HPDE6-E6E7 (cell line): ENCODE measurements at regions not wholly inside any gene's neighbourhood (a gene's known extent, or its start where the extent isn't known, plus 50 kb on each side); places are given as distances from the start of the nearest gene placed in this dataset.
A peak's percentile ranks its signal among the peaks of the same experiment; 100 is the strongest.

Source experiments
- DNase-seq: peaks from one replicate; pipeline ENCODE4 v3.0.0; 2011; ENCODE audit warnings: missing footprints; ENCODE audit errors: extremely low spot score

GRCh38 chr10:89887406-89887805 lies 186.0 kb downstream of the KIF20B start:
- DNase-seq, result no peak

DNA sequence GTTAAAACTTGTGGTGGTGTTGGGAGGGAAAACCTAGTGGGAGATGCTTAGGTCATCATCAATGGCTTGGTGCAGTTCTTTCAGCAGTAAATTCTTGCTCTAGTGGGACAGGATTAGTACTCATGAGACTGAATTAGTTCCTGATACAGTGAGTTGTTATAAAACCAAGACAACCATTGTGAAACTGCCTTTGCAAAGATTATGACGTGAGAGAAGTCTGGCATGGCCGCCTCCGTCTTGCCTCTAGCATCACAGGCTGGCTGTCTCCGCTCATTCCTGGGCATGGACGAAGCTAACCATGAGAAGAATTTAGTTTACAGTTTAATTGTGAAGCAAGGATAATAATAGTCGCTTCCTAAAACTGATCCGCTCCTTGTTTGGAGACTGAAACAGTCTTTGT lies 186.4 kb downstream of the KIF20B start:
- no peak for DNase-seq

GRCh38 chr10:89888321-89889070 lies 187.1 kb downstream of the KIF20B start:
- DNase-seq, result no peak

GRCh38 chr10:89889606-89890005 lies 188.2 kb downstream of the KIF20B start:
- no peak for DNase-seq

DNA sequence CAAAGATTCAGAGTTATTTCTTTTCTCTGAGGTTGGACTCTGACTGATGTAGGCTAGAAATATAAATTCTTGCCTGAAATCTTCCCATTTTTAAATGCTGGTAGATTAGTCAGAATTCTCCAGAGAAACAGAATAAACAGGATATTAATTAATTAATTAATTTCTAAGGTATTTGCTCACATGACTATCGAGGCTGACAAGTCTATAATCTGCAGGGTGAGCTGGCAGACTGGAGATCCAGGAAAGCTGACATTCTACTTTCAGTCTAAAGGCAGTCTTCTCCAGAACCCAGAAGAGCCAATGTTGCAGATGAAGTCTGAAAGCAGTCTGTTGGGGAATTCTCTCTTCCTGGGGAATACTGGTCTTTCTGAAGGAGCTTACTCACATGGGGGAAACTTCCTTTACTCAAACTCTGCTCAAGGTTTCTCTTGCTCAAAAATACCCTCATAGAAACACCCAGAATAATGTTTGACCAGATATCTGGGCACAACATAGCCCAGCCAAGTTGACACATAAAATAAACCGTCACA lies 189.7 kb downstream of the KIF20B start:
- no peak for DNase-seq

GRCh38 chr10:89894051-89894450 lies 192.7 kb downstream of the KIF20B start:
- DNase-seq, result no peak

DNA sequence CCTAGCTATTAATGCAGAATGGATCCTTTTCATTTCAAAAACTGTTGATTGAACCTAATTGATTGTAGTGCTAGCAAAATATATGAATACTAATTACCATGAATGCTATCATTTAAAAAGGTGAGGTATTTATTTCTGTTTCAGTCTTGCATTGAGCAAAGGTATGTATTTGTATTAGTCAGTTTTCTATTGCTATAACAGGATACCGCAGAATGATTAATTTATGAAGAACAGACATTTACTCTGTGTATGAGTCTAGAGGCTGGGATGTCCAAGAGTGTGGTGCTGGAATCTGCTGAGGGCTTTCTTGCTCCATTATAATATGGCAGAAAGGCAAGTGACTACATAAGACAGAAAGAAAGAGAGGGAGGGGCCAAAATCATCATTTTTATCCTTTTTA lies 199.2 kb downstream of the KIF20B start:
- no peak for DNase-seq

GRCh38 chr10:89901895-89902294 lies 200.5 kb downstream of the KIF20B start:
- DNase-seq, result no peak

DNA sequence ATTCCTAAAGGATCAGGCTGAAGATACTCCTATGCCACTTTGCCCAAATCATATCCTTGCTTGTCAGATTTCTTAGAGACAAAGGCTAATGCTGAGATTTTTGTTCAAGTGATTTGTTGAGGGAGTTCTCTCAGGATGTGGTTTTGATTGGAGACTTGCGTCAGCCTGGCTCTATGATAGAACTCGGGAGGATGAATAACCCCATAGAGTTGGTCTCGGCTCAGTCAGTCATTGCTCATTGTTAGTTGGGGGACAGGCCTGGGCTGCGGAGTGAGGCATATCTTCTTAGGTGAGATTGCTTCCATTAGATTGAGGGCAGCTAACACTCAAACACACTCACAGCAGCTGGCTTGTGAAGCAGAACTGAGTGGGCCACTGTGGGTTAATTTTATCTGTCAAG lies 203.4 kb downstream of the KIF20B start:
- DNase-seq, result no peak

DNA sequence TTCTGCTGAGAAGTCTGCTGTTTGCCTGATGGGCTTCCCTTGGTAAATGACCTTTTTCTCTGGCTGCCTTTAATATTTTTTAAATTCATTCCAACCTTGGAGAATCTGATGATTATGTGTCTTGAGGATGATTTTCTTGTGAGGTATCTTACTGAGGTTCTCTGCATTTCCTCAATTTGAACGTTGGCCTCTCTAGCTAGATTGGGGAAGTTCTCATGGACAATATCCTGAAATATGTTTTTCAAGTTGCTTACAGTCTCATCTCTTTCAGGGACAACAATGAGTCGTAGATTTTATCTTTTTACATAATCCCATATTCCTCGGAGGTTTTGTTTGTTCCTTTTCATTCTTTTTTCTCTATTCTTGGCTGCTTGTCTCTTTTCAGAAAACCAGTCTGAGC lies 208.4 kb downstream of the KIF20B start:
- DNase-seq, result no peak

GRCh38 chr10:89915021-89915420 lies 213.6 kb downstream of the KIF20B start:
- no peak for DNase-seq

DNA sequence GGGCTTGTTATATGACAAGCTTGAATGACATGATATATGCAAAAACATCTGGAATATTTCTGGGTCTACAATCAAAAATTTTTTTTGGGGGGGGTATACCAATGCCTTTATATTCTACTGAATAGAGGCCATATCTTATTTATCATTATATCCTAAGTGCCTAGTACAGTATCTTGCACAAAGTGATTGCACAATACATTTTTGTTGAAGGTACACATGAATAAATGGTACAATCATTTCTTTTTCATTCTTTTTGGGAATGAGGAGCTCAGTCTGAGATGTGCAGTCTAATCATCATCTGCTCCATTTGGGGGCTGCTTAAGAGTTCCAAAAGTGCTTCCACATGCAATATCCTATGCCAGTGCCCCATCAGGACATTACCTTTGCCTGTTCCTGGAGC lies 214.6 kb downstream of the KIF20B start:
- DNase-seq, result no peak

- DNase-seq, result no peak
Observed at GRCh38 chr10:89916468-89917215, 215.3 kb downstream of the KIF20B start.

DNA sequence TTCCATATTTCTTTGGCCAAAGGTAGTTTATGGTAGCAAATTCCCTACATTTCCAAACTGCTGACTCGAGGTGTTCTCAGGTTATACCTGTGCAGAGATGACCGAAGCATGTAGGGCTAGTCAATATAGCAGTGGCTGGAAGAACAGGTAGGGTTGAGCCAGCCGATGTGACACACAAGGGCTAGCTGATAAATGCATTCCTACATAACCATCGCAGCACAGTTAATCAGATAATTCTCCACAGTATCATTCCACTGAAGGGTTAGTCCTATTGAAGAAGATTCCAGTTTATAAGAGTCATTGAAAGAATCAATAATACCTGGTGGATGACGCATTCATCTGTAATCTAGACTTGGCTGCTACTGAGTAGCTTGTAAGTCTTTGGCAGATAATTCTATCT lies 220.0 kb downstream of the KIF20B start:
- peak; percentile 85 for DNase-seq

GRCh38 chr10:89923661-89924060 lies 222.3 kb downstream of the KIF20B start:
- DNase-seq, result no peak

- no peak for DNase-seq
Observed at GRCh38 chr10:89924261-89924660, 222.9 kb downstream of the KIF20B start.

- no peak for DNase-seq
Observed at GRCh38 chr10:89926736-89927135, 225.3 kb downstream of the KIF20B start.

- no peak for DNase-seq
Observed at GRCh38 chr10:89929282-89930026, 228.1 kb downstream of the KIF20B start.

- no peak for DNase-seq
Observed at GRCh38 chr10:89937494-89937893, 236.1 kb downstream of the KIF20B start.

- no peak for DNase-seq
Observed at GRCh38 chr10:89940076-89940475, 238.7 kb downstream of the KIF20B start.

DNA sequence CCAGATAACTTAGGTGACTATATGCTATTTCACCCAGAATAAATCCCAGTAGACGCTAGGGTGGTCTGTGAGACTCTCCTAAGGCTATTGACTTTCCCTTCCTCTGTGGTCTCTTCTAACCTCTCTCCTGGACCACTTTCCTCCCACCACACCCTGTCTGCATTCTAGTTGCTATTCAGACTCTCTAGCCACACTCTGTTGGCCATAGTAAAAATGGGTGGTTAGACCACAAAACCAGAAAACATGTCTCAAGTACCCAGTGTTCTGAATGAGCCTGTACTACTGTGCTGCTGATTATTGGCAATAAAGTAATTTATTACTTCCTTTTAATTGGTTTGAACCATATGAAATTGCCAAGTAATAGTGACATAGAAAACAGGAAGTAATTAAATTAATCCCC lies 240.8 kb downstream of the KIF20B start:
- DNase-seq, result no peak

DNA sequence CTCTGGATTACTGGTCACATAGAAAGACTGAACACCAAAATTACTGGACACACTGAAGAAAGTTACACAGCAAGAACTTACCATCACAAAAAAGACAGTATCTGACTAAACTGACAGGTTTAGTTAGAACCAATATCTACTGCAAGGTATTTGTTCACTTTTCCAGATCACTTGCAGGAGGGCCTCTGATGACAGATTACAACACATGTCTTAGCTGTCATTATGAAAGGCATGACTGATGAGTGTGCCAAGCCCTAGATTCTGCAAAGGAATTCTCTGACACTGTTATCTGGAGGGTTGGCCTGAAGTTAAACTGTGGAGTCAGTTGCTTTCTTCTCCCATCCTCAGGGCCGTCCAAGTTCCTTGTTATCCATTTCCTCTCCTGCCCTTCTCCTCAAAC lies 242.7 kb downstream of the KIF20B start:
- peak; percentile 28 for DNase-seq
